Endothelial cell (in vitro differentiated cells): ENCODE measurements at regions not wholly inside any gene's neighbourhood (a gene's known extent, or its start where the extent isn't known, plus 50 kb on each side); places are given as distances from the start of the nearest gene placed in this dataset.

ENCODE experiments used
- DNase-seq: peaks from one replicate; pipeline ENCODE4 v3.0.0; 2021; ENCODE audit warnings: low spot score
- H3K27ac Mint-ChIP-seq: one replicate; pipeline ENCODE4 v1.8.0; 2021; ENCODE audit warnings: mixed read lengths, inconsistent platforms; ENCODE audit not compliant: unreplicated experiment
- H3K27me3 Mint-ChIP-seq: one replicate; pipeline ENCODE4 v1.8.0; 2021; ENCODE audit warnings: mild to moderate bottlenecking, moderate library complexity, mixed read lengths, inconsistent platforms; ENCODE audit not compliant: unreplicated experiment
- H3K36me3 Mint-ChIP-seq: one replicate; pipeline ENCODE4 v1.8.0; 2021; ENCODE audit warnings: mild to moderate bottlenecking, low read depth, mixed read lengths, inconsistent platforms; ENCODE audit not compliant: unreplicated experiment
- H3K4me1 Mint-ChIP-seq: one replicate; pipeline ENCODE4 v1.8.0; 2021; ENCODE audit warnings: mild to moderate bottlenecking, mixed read lengths, inconsistent platforms; ENCODE audit not compliant: unreplicated experiment
- H3K4me3 Mint-ChIP-seq: one replicate; pipeline ENCODE4 v1.8.0; 2021; ENCODE audit warnings: mild to moderate bottlenecking, mixed read lengths, inconsistent platforms; ENCODE audit not compliant: unreplicated experiment
- H3K9me3 Mint-ChIP-seq: one replicate; pipeline ENCODE4 v1.8.0; 2021; ENCODE audit warnings: mixed read lengths, inconsistent platforms; ENCODE audit not compliant: unreplicated experiment
- CTCF ChIP-seq: fragments of 200-600 bp; sonication (generic); IDR thresholded peaks from one replicate; pipeline ENCODE4 v1.5.0; 2021; ENCODE audit warnings: antibody characterized with exemption; ENCODE audit not compliant: unreplicated experiment

DNA sequence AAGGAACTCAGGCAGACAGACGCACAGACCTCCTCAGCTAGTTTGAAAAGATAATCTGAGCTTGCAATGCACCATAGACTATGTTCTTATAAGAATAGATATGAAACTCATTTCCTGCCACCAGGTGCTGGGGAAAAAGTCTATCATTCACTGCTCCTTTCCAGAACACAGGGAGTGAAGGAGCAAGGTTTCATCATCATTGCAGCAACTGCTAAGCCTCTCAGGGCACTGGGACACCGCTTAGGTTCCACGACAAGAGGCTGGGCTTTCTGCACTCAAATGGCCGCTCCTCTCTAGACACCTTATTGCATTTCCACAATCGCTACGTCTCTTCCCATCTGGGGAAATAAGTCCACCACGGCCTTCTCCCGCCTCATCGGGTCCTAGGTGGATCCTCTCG lies 418.5 kb upstream of the JARID2 start:
- Mint-ChIP-seq H3K36me3 (peaks cover 6% of the 10 kb centered on the region), H3K4me1 (peaks cover 54% of the 10 kb centered on the region), H3K27me3 (peaks cover 1% of the 10 kb centered on the region), H3K27ac (no peak overlapping the region), H3K9me3 (no peaks in the 10 kb centered on the region), H3K4me3 (no peak overlapping the region)
- no peak for DNase-seq
- no peak for TF ChIP-seq CTCF

DNA sequence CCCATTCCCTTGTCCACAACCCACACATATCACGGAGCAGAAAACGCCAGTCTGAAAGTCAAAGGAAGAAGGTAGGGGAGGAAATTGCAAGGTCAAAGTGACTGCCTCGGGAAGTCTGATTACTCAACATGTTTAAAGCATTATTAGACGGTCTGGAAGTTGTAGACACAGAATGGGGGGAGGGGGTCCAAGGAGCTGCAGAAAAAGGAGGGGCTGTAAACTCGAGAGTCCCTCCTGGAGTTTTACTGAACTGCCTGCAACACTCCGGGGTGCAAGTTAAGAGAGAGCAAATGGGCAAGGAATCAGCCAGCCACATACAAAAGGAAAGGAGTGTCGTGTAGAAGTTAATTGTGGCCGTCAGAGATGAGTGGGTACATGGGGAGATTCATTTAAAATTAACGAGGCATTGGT lies 417.7 kb upstream of the JARID2 start:
- H3K27me3 Mint-ChIP-seq: peaks cover 1% of the 10 kb centered on the region
- H3K27ac Mint-ChIP-seq: no peak overlapping the region
- no peak overlapping the region for H3K4me3 Mint-ChIP-seq
- no peak for TF ChIP-seq CTCF
- peaks cover 6% of the 10 kb centered on the region for H3K36me3 Mint-ChIP-seq
- H3K4me1 Mint-ChIP-seq: peaks cover 51% of the 10 kb centered on the region
- H3K9me3 Mint-ChIP-seq: no peaks in the 10 kb centered on the region
- DNase-seq: no peak

DNA sequence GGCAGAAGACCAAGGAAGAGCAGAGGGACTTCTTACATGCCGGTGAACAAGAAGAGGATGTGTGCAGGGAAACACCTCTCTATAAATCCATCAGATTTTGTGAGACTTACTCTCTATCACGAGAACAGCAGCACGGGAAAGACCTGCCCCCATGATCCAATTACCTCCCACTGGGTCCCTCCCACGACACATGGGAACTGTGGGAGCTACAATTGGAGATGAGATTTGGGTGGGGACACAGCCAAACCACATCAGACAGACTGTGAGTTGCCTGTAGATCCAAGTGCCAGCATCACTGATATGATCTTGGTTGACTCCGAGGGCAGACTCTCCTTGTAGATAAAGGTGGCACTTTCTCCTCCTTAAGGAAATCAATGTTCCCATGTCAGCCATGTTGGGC lies 414.8 kb upstream of the JARID2 start:
- no peak overlapping the region for H3K4me3 Mint-ChIP-seq
- no peak overlapping the region for H3K27ac Mint-ChIP-seq
- H3K9me3 Mint-ChIP-seq: no peaks in the 10 kb centered on the region
- TF ChIP-seq CTCF: no peak
- H3K27me3 Mint-ChIP-seq: peaks cover 1% of the 10 kb centered on the region
- peaks cover 30% of the 10 kb centered on the region for H3K4me1 Mint-ChIP-seq
- peaks cover 6% of the 10 kb centered on the region for H3K36me3 Mint-ChIP-seq
- DNase-seq: no peak

GRCh38 chr6:14831937-14832336 lies 413.9 kb upstream of the JARID2 start:
- Mint-ChIP-seq H3K36me3 (peaks cover 6% of the 10 kb centered on the region), H3K4me1 (peaks cover 33% of the 10 kb centered on the region), H3K27me3 (peaks cover 1% of the 10 kb centered on the region), H3K27ac (no peak overlapping the region), H3K9me3 (no peaks in the 10 kb centered on the region), H3K4me3 (no peak overlapping the region)
- TF ChIP-seq CTCF: no peak
- DNase-seq: no peak

DNA sequence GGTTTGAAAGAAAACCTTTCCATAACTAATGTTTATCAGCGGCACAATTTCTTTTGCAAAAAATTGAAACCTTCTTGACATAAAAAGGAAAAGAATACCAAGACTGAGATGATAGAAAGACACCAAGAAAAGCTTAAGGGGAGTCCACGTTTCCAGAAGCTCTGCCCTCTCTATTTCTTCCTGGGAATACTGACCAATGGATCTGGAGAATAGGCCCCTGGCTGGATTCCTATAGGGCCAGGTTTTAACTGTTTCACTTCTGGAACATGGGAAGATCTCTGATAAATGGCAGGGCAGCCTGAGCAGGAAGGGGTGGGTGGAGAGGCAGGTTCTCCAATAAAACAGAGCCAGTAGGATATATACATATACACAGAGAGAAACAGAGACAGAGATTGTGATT lies 413.4 kb upstream of the JARID2 start:
- no peak for DNase-seq
- Mint-ChIP-seq H3K4me3 (no peak overlapping the region), H3K27me3 (peaks cover 1% of the 10 kb centered on the region), H3K36me3 (peaks cover 6% of the 10 kb centered on the region), H3K27ac (no peak overlapping the region), H3K4me1 (peaks cover 33% of the 10 kb centered on the region), H3K9me3 (no peaks in the 10 kb centered on the region)
- TF ChIP-seq CTCF: no peak
